ENCODE measurements at regions not wholly inside any gene's neighbourhood (a gene's known extent, or its start where the extent isn't known, plus 50 kb on each side); places are given as distances from the start of the nearest gene placed in this dataset.

- no peak for DNase-seq (ENCODE audit: low spot score)
Observed at GRCh38 chr9:99326917-99327189, 104.8 kb downstream of the SEC61B start.

GRCh38 chr9:99327667-99328066 is 105.6 kb downstream of the SEC61B start:
- DNase-seq (ENCODE audit: low spot score) = no peak

GRCh38 chr9:99335280-99335679 is 113.2 kb downstream of the SEC61B start:
- no peak for DNase-seq (ENCODE audit: low spot score)

GRCh38 chr9:99336005-99336404 is 113.9 kb downstream of the SEC61B start:
- no peak for DNase-seq (ENCODE audit: low spot score)

GRCh38 chr9:99336531-99336930 is 114.4 kb downstream of the SEC61B start:
- DNase-seq (ENCODE audit: low spot score) = no peak

- DNase-seq (ENCODE audit: low spot score) = no peak
Observed at GRCh38 chr9:99340281-99340680, 118.2 kb downstream of the SEC61B start.

- DNase-seq (ENCODE audit: low spot score) = no peak
Observed at GRCh38 chr9:99341686-99342085, 119.6 kb downstream of the SEC61B start.

- DNase-seq (ENCODE audit: low spot score) = no peak
Observed at GRCh38 chr9:99345451-99345850, 123.4 kb downstream of the SEC61B start.

GRCh38 chr9:99345942-99346341 is 123.9 kb downstream of the SEC61B start:
- DNase-seq (ENCODE audit: low spot score) = no peak

GRCh38 chr9:99347568-99347967 is 125.5 kb downstream of the SEC61B start:
- DNase-seq (ENCODE audit: low spot score) = no peak

GRCh38 chr9:99348289-99348688 is 126.2 kb downstream of the SEC61B start:
- DNase-seq (ENCODE audit: low spot score) = no peak

GRCh38 chr9:99349870-99350269 is 127.8 kb downstream of the SEC61B start:
- DNase-seq (ENCODE audit: low spot score) = no peak

GRCh38 chr9:99350461-99350860 is 128.4 kb downstream of the SEC61B start:
- no peak for DNase-seq (ENCODE audit: low spot score)

GRCh38 chr9:99351647-99352046 is 129.6 kb downstream of the SEC61B start:
- no peak for DNase-seq (ENCODE audit: low spot score)

- DNase-seq (ENCODE audit: low spot score) = no peak
Observed at GRCh38 chr9:99352826-99353225, 130.7 kb downstream of the SEC61B start.

GRCh38 chr9:99353408-99353807 is 131.3 kb downstream of the SEC61B start:
- no peak for DNase-seq (ENCODE audit: low spot score)

GRCh38 chr9:99354104-99354503 is 132.0 kb downstream of the SEC61B start:
- no peak for DNase-seq (ENCODE audit: low spot score)

- DNase-seq (ENCODE audit: low spot score) = no peak
Observed at GRCh38 chr9:99356512-99356971, 134.5 kb downstream of the SEC61B start.

GRCh38 chr9:99357575-99357974 is 135.5 kb downstream of the SEC61B start:
- DNase-seq (ENCODE audit: low spot score) = no peak

- DNase-seq (ENCODE audit: low spot score) = no peak
Observed at GRCh38 chr9:99358668-99359067, 136.6 kb downstream of the SEC61B start.

GRCh38 chr9:99359336-99359735 is 137.3 kb downstream of the SEC61B start:
- DNase-seq (ENCODE audit: low spot score) = no peak

- DNase-seq (ENCODE audit: low spot score) = no peak
Observed at GRCh38 chr9:99360026-99360425, 137.9 kb downstream of the SEC61B start.

- DNase-seq (ENCODE audit: low spot score) = no peak
Observed at GRCh38 chr9:99361817-99362216, 139.7 kb downstream of the SEC61B start.

- DNase-seq (ENCODE audit: low spot score) = no peak
Observed at GRCh38 chr9:99362321-99362720, 140.2 kb downstream of the SEC61B start.

- DNase-seq (ENCODE audit: low spot score) = no peak
Observed at GRCh38 chr9:99363509-99363908, 141.4 kb downstream of the SEC61B start.

Measured in activated CD4-positive, alpha-beta T cell treated with anti-CD3 and anti-CD28 coated beads, Interleukin-2, Interleukin-4, amounts not matched to agents 100 ng/mL and 50 ng/mL, durations not matched to agents 16 hours and 8 hours (primary cell).